H9 (cell line): ENCODE measurements at regions not wholly inside any gene's neighbourhood (a gene's known extent, or its start where the extent isn't known, plus 50 kb on each side); places are given as distances from the start of the nearest gene placed in this dataset.

Experiments used
- DNase-seq: peaks from one replicate; pipeline ENCODE4 v3.0.0-alpha.2; 2017
- H2AFZ ChIP-seq: one replicate; pipeline ENCODE4 v1.6.1; 2013; ENCODE audit warnings: mild to moderate bottlenecking, low read length, control low read depth, moderate library complexity
- H2AK5ac ChIP-seq: 2 replicates; pipeline ENCODE4 v1.6.1; 2013; ENCODE audit warnings: low read length, control low read depth, mixed read lengths; ENCODE audit not compliant: insufficient read length
- H2BK120ac ChIP-seq: one replicate; pipeline ENCODE4 v1.6.1; 2013; ENCODE audit warnings: low read depth, mild to moderate bottlenecking, low read length, control low read depth, inconsistent platforms; ENCODE audit not compliant: poor library complexity, severe bottlenecking
- H2BK12ac ChIP-seq: 2 replicates; pipeline ENCODE4 v1.6.1; 2013; ENCODE audit warnings: low read length, control low read depth, mixed read lengths, low read depth; ENCODE audit not compliant: insufficient read length
- H2BK15ac ChIP-seq: 2 replicates; pipeline ENCODE4 v1.6.1; 2013; ENCODE audit warnings: low read depth, low read length, control low read depth
- H2BK20ac ChIP-seq: one replicate; pipeline ENCODE4 v1.6.1; 2013; ENCODE audit warnings: low read depth, mild to moderate bottlenecking, low read length, control low read depth, inconsistent platforms; ENCODE audit not compliant: poor library complexity, severe bottlenecking
- H2BK5ac ChIP-seq: 2 replicates; pipeline ENCODE4 v1.6.1; 2013; ENCODE audit warnings: low read length, control low read depth, mixed read lengths; ENCODE audit not compliant: insufficient read length
- H3K14ac ChIP-seq: 2 replicates; pipeline ENCODE4 v1.6.1; 2013; ENCODE audit warnings: low read length, control low read depth; ENCODE audit not compliant: insufficient read depth
- H3K18ac ChIP-seq: 2 replicates; pipeline ENCODE4 v1.6.1; 2013; ENCODE audit warnings: low read depth, mild to moderate bottlenecking, mixed read lengths, low read length, control low read depth; ENCODE audit not compliant: insufficient read length
- H3K23ac ChIP-seq: 2 replicates; pipeline ENCODE4 v1.6.1; 2013; ENCODE audit warnings: low read length, control low read depth, mixed read lengths, low read depth; ENCODE audit not compliant: insufficient read length
- H3K23me2 ChIP-seq: 2 replicates; pipeline ENCODE4 v1.6.1; 2013; ENCODE audit warnings: low read depth, mild to moderate bottlenecking, mixed read lengths, low read length, control low read depth; ENCODE audit not compliant: insufficient read length, poor library complexity, severe bottlenecking
- H3K27ac ChIP-seq: 2 replicates; pipeline ENCODE4 v1.5.1; 2013; ENCODE audit warnings: low read length, control low read depth, mixed read lengths, low read depth; ENCODE audit not compliant: insufficient read length
- H3K27me3 ChIP-seq: 2 replicates; pipeline ENCODE4 v1.6.1; 2013; ENCODE audit warnings: low read length, control low read depth, inconsistent platforms; ENCODE audit not compliant: insufficient read depth
- H3K4ac ChIP-seq: 2 replicates; pipeline ENCODE4 v1.6.1; 2013; ENCODE audit warnings: low read depth, mild to moderate bottlenecking, control low read depth, inconsistent platforms, low read length, moderate library complexity
- H3K4me1 ChIP-seq: 2 replicates; pipeline ENCODE4 v1.6.1; 2013; ENCODE audit warnings: low read length, control low read depth, inconsistent platforms; ENCODE audit not compliant: insufficient read depth
- H3K4me2 ChIP-seq: 2 replicates; pipeline ENCODE4 v1.6.1; 2013; ENCODE audit warnings: low read length, control low read depth, mixed read lengths; ENCODE audit not compliant: insufficient read length, insufficient read depth
- H3K56ac ChIP-seq: 2 replicates; pipeline ENCODE4 v1.6.1; 2013; ENCODE audit warnings: low read depth, mild to moderate bottlenecking, mixed read lengths, low read length, control low read depth; ENCODE audit not compliant: insufficient read length
- H3K79me1 ChIP-seq: 2 replicates; pipeline ENCODE4 v1.6.1; 2013; ENCODE audit warnings: low read depth, mild to moderate bottlenecking, moderate library complexity, low read length, control low read depth, inconsistent platforms; ENCODE audit not compliant: insufficient read depth, poor library complexity, severe bottlenecking
- H3K79me2 ChIP-seq: 2 replicates; pipeline ENCODE4 v1.6.1; 2013; ENCODE audit warnings: low read length, control low read depth, inconsistent platforms; ENCODE audit not compliant: insufficient read depth
- H3K9ac ChIP-seq: 2 replicates; pipeline ENCODE4 v1.6.1; 2013; ENCODE audit warnings: low read length, control low read depth, mixed read lengths; ENCODE audit not compliant: insufficient read length; ENCODE audit errors: extremely low read depth
- H3K9me3 ChIP-seq: one replicate; pipeline ENCODE4 v1.6.1; 2013; ENCODE audit warnings: low read depth, low read length, inconsistent platforms; ENCODE audit not compliant: control insufficient read depth
- H3T11ph ChIP-seq: one replicate; pipeline ENCODE4 v1.6.1; 2013; ENCODE audit warnings: mild to moderate bottlenecking, low read length, control low read depth, inconsistent platforms
- H4K20me1 ChIP-seq: one replicate; pipeline ENCODE4 v1.6.1; 2013; ENCODE audit not compliant: control insufficient read depth, insufficient read length, insufficient read depth
- H4K5ac ChIP-seq: 2 replicates; pipeline ENCODE4 v1.6.1; 2013; ENCODE audit warnings: low read depth, mild to moderate bottlenecking, mixed read lengths, low read length, control low read depth; ENCODE audit not compliant: insufficient read length
- H4K8ac ChIP-seq: replicated peaks from 2 replicates; pipeline ENCODE4 v1.6.1; 2013; ENCODE audit warnings: low read length, control low read depth, mixed read lengths, low read depth; ENCODE audit not compliant: insufficient read length
- H4K91ac ChIP-seq: 2 replicates; pipeline ENCODE4 v1.6.1; 2013; ENCODE audit warnings: low read depth, mild to moderate bottlenecking, moderate library complexity, mixed read lengths, low read length, control low read depth; ENCODE audit not compliant: insufficient read length
- H3K27ac Mint-ChIP-seq, 3 experiments: 2 replicates in 2 of 3; 3 replicates in 1 of 3; pipeline ENCODE4 v1.8.0; 2020 to 2021; ENCODE audit warnings: mixed read lengths in 3 of 3, mild to moderate bottlenecking in 1 of 3, moderate library complexity in 1 of 3
- H3K27me3 Mint-ChIP-seq: 2 replicates; pipeline ENCODE4 v1.8.0; 2021; ENCODE audit warnings: low read depth, mild to moderate bottlenecking, moderate library complexity, mixed read lengths
- H3K36me3 Mint-ChIP-seq, 3 experiments: 2 replicates in 2 of 3; 3 replicates in 1 of 3; pipeline ENCODE4 v1.8.0; 2020 to 2021; ENCODE audit warnings: low read depth in 3 of 3, mixed read lengths in 3 of 3; ENCODE audit not compliant: insufficient read depth in 1 of 3
- H3K4me1 Mint-ChIP-seq, 2 experiments: 2 replicates each; pipeline ENCODE4 v1.8.0; 2020; ENCODE audit warnings: mixed read lengths in 2 of 2
- H3K4me3 Mint-ChIP-seq, 2 experiments: 2 replicates in 1 of 2; 3 replicates in 1 of 2; pipeline ENCODE4 v1.8.0; 2020 to 2021; ENCODE audit warnings: mild to moderate bottlenecking in 2 of 2, mixed read lengths in 2 of 2, moderate library complexity in 1 of 2
- H3K9me3 Mint-ChIP-seq, 2 experiments: 2 replicates in 1 of 2; 3 replicates in 1 of 2; pipeline ENCODE4 v1.8.0; 2020; ENCODE audit warnings: mild to moderate bottlenecking in 2 of 2, mixed read lengths in 2 of 2, moderate library complexity in 1 of 2
- CTCF ChIP-seq: fragments of 200-600 bp; sonication (generic); conservative IDR thresholded peaks from 3 replicates; pipeline ENCODE4 v1.8.0; 2021; ENCODE audit warnings: antibody characterized with exemption, mild to moderate bottlenecking
- WGBS: extraction: QIAGEN DNeasy Blood & Tissue Kit; methylation state at CpG from one replicate; pipeline ENCODE4 v1.1.7; 2013; ENCODE audit warnings: missing lambda C conversion rate, low lambda C conversion rate, mixed read lengths; ENCODE audit not compliant: insufficient read length; ENCODE audit errors: extremely low coverage; 5-methylcytosine and 5-hydroxymethylcytosine counted together

GRCh38 chr17:31697838-31698237, 161.2 kb downstream of the COPRS start:
- Histone ChIP-seq H3K27me3 (no peaks in the 10 kb centered on the region), H2BK5ac (no peak overlapping the region), H3K79me2 (no peaks in the 10 kb centered on the region), H3K4ac (no peak overlapping the region), H2BK20ac (no peak overlapping the region), H3K23me2 (no peaks in the 10 kb centered on the region), H3K4me2 (no peak overlapping the region), H2BK12ac (no peak overlapping the region), H3K9me3 (no peaks in the 10 kb centered on the region), H4K91ac (no peak overlapping the region), H4K20me1 (no peaks in the 10 kb centered on the region), H2BK15ac (no peak overlapping the region), H3K27ac (no peak overlapping the region), H3K9ac (no peak overlapping the region), H2AFZ (no peak overlapping the region), H2AK5ac (no peak overlapping the region), H4K8ac (no peak overlapping the region), H3K79me1 (no peaks in the 10 kb centered on the region), H3K56ac (no peak overlapping the region), H2BK120ac (no peak overlapping the region), H3K14ac (no peak overlapping the region), H3K4me1 (no peaks in the 10 kb centered on the region), H3K18ac (no peak overlapping the region), H4K5ac (no peak overlapping the region), H3K23ac (no peak overlapping the region), H3T11ph (no peak overlapping the region)
- H3K36me3 Mint-ChIP-seq = no peaks in the 10 kb centered on the region
- H3K27me3 Mint-ChIP-seq = no peaks in the 10 kb centered on the region
- peaks cover 11 to 14% of the 10 kb centered on the region in 2 experiments for H3K4me1 Mint-ChIP-seq
- H3K9me3 Mint-ChIP-seq = no peaks in the 10 kb centered on the region
- no peak for TF ChIP-seq CTCF
- no CpG with 5 or more reads among the region's 9 CpGs for WGBS
- H3K4me3 Mint-ChIP-seq = no peak overlapping the region
- H3K27ac Mint-ChIP-seq = 0 out of 7 replicates have a peak overlapping the region, but pooled peaks of 1 of the 3 experiments have one; percentile 53
- no peak for DNase-seq
